HG03039 (cell line): ENCODE measurements at regions not wholly inside any gene's neighbourhood (a gene's known extent, or its start where the extent isn't known, plus 50 kb on each side); places are given as distances from the start of the nearest gene placed in this dataset.
A peak's percentile ranks its signal among the peaks of the same experiment; 100 is the strongest.
"Not testable (repeated sequence)": the region's sequence is repeated elsewhere in the genome, so short reads cannot be mapped to it uniquely, and the experiment has no call there.

Source experiments
- ATAC-seq: cut with Tn5 transposase; IDR thresholded peaks from one replicate; pipeline ENCODE4 v1.9.1; 2021; ENCODE audit warnings: mild to moderate bottlenecking, moderate library complexity; ENCODE audit not compliant: unreplicated experiment

DNA sequence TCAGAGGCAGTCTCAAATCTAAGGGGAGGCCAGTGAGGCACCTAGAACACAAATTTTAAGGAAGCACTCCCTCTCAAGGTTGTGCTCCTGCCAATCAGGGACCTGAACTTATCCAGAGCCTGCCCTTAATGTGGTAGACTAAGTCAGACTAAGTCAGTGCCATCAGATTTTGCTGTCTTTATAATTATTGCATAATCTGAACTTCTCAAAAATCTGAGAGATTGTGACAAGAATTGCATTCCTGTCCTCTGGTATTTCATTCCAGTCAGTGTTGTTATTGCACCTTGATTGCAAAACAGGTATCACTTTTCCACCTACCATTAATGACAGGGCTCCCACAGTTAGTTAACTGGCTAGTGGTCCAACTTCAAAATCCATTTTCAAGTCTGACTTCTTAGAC lies 197.1 kb upstream of the HCN1 start:
- no peak for ATAC-seq

DNA sequence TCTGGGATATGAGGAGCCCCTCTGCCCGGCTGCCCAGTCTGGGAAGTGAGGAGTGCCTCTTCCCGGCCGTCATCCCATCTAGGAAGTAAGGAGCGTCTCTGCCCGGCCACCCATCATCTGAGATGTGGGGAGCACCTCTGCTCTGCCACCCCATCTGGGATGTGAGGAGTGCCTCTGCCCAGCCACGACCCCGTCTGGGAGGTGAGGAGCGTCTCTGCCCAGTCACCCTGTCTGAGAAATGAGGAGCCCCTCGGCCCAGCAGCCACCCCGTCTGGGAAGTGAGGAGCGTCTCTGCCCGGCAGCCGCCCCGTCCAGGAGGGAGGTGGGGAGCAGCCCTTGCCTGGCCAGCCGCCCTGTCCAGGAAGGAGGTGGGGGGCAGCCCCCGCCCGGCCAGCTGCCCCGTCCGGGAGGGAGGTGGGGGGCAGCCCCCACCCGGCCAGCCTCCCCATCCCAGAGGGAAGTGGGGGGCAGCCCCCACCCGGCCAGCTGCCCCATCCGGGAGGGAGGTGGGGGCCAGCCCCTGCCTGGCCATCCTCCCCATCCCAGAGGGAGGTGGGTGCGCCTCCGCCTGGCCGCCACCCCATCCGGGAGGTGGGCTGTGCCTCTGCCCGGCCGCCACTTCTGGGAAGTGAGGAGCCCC lies 194.4 kb upstream of the HCN1 start:
- ATAC-seq: not testable (repeated sequence)

DNA sequence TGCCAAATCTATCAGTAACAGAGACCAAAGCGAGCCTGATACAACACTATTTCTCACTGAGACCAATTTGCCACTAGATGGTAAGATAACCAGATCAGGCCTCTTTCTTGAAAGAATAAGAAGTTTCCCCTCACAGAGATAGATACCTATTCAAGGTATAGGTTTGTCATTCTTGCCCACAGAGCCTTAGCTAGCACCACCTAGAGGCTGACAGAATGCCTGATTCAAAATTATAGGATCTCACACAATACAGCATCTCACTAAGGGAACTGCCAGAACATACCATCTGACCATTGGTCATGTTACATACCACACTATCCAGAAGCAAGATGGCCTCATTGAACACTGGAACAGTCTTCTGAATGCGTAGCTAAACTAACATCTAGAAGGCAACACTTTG lies 166.6 kb upstream of the HCN1 start:
- ATAC-seq: no peak

DNA sequence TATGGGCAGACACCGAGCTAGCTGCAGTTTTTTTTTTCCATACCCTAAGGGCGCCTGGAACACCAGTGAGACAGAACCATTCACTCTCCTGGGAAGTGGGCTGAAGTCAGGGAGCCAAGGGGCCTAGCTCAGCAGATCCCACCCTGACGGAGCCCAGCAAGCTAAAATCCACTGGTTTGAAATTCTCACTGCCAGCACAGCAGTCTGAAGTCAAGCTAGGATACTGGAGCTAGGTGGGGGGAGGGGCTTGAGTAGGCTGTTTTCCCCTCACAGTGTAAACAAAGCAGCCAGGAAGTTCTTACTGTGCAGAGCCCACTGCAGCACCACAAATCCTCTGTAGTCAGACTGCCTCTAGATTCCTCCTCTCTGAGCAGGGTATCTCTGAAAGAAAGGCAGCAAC lies 151.7 kb upstream of the HCN1 start:
- no peak for ATAC-seq

DNA sequence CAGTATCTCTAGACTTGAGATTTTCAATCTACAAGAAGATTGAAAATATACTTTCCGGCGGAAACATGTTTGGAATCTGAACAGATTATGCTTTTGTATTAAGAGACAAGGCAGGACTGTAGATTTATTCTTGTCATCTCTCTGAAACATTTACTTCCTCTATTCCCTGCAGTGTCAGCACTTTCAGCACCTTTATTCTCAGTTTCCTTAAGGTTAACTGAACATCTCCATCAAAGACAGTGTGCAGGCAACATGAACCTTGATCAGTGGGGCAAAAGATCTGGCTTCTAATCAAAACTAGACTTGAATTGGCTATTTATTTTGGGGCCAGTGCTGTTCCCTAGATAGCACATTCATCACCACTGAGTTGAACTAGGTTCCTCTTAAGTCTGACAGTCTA lies 129.9 kb upstream of the HCN1 start:
- ATAC-seq: no peak

DNA sequence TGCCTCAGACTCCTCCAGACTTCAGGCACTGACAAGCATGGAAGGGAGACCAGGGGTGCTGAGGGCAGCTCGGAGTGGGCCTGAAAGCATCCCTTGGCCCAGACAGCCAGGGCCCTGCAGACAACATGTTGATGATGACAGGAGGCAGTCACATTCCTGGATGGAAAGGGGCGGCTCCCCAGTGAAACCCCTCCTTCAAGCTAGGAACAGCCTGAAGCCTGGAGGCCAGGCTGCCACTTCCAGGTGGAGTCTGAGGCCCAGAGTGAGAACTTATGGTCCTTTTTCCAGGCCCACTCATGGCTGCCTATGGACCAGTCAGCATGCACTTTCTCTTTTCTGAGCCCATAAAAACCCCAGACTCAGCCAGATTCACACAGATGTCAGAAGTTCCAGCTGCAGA lies 104.2 kb upstream of the HCN1 start:
- no peak for ATAC-seq

DNA sequence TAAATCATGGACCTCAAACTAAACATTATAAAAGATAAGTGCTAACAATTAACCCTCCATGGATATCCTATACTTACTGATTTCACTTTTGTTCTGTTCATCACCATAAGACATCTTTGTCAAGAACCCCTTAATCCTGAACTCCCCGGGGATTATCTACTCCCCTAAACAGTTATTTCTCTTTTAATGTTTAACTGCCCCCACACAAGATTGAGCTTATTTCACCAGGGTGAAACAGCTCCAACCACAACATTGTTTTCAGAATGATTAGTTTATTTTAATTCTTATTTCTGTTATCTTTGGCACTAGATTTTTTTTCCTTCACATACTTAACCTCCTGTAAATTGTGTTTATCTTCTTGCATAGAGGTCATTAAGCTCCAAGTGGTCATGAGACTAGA lies 103.2 kb upstream of the HCN1 start:
- ATAC-seq: no peak

DNA sequence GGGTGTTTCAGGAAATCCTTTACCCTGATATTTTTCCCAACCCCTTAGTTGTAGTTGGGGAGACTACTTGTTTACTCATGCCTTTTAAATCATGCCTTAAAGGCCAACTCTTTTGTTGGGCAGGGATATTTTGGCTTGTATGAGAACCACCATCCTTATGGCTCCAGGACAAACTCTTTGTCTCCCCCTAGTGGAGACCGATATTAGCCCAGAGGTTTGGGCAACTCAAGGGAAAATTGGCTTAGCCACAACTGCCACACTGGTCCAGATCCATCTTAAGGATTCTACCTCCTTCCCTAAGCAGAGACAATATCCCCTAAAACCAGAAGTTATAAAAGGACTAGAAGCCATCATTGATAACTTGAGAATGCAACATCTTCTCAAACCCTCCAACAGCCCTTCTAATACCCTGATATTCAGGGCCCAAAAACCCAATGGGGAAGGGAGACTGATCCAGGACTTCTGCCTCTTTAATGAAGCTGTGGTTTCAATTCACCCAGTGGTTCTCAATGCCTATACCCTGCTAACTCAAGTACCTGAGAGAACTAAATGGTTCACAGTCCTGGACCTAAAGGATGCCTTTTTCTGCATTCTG lies 100.9 kb upstream of the HCN1 start:
- no peak for ATAC-seq

DNA sequence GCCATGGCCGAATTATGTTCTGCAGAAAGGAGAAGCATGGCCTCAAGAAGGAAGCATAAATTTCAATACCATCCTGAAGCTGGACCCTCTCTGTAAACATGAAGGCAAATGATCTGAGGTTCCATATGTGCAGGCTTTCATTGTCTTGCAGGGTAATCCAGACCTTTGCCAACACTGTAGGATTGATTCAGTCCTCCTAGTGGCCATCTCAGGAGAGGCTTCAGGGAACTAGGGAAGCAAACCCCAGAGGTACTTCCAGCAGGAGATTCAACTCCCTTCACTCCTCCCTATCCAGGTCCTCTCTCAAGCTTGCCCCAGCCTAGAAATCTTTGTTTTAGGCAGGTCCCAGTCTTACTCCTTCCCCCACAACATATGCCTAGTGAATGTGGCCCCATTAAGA lies 99.3 kb upstream of the HCN1 start:
- no peak for ATAC-seq

DNA sequence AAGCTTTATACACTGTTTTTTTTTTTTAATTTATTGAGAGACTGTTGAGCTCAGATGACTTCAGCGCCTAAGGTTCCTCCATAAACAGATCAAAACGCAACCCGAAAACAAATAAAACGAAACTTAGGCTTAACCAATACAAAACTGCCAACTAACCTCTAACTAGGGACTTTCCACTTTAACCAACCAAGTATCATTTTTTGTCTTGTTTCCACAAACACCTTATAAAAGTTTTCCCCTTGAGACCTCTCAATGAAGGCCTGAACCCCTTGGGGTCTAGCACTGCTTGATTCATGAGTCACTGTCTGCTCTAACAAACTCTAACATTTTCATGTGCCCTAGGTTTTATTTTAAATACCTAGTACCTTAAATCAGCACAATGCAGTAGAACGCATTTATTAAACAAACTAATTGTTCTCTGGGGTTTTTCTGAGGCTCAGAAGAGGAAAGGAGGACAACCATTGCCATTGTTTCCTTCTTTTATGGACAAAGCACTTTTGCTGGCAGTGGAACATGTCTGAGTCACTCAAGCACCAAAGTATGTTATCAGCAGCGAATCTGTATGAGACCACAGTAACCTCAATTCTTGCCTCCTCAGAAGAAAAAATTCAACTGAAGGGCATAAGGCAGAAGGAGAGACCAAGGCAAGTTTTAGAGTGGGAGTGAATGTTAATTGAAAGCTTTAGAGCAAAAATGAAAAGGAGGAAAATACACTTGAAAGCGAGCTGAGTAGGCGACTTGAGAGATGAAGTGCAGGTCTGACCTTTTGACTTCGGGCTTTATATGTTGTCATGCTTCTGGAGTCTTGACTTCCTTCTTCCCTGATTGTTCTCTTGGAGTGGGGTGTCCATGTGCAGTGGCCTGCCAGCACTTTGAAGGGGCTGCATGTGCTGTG lies 97.7 kb upstream of the HCN1 start:
- peak; percentile 87 for ATAC-seq

DNA sequence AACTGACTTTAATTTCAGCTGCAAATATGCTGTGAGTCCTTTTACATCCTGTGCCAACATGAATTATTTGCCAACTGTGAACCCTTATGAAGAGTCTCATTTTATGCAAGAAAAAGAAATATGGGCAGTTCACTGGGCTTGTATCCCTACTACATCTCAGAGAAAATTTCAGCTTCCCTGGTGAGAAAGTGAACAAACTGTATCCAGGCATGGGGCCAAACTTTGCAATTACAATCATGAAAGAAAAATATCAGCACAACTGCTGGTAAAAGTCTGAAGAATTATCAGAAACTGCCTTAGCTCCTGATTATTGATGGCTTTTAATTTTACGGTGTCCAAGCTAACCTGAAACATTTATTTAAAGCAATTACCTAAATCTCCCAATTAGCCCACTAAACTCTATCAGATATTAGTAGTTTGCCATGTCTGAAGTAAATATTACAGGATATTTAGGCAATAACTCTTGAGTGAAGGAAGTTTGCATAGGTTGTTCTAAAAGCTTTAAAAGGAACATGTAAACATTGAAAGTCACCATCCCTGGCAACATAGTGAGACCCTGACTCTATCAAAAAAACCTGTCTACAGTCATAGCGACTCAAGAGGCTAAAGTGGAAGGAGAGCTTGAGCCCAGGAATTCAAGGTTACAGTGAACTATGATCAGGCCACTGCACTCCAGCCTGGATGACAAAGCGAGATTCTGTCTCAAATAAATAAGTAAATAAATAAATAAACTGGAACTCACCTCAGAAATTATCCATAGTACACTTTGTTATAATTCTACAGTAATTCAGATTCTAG lies 83.9 kb upstream of the HCN1 start:
- ATAC-seq: no peak

DNA sequence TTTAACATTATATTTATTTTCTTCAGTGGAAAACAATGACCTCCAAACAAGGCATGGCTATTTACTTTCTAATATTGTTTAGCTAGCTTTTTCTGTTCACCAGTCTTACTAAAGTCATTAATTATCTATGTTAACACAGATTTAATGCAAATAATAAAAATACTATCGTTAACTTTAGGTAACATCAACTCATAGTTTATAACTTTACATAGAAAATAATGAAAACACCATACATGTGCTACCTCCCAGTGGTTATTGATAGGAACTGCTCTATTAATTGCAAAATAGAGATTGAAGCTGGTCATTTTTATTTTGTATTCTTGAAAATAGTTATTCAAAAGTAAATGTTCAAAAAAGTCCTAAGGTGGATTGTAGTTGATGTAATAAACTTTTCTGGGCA lies 78.3 kb upstream of the HCN1 start:
- ATAC-seq: no peak

DNA sequence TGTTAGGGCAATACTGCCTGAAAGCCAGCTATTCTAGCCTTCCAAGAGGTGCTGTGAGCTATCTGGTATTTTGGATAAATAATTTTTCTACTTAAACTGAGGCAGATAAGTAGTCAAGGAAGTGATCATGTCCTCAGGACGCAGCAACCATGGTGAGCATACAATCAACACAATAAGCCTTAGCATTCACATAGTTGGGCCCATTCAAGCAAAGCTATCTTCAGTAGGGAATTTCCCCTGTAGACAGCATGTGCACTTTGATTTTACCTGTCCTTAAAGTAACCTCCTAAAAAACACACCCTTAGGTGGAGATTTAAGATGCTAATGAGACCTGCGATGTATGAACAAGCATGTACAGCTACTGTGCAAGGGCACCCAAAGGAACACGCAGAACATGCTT lies 76.2 kb upstream of the HCN1 start:
- ATAC-seq: no peak

DNA sequence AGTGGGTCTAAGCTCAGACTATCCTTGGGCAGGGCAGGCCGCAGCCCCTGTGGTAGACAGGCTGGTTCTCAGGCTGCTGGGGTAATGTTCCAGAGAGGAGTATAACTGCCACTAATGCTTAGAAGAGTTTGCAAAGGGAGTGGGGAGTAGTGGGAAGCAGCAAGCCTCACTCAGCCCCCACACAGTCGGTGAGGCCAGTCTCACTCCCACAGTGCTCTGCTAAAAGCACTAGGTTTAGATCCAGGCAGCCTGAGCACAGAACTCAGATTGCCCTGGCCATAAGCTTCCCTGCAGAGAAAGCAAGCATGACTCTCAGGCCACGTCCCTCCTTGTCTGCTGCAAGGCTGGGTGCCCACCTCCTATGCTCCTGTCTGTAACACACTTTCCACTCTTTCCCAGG lies 69.4 kb upstream of the HCN1 start:
- ATAC-seq: no peak

DNA sequence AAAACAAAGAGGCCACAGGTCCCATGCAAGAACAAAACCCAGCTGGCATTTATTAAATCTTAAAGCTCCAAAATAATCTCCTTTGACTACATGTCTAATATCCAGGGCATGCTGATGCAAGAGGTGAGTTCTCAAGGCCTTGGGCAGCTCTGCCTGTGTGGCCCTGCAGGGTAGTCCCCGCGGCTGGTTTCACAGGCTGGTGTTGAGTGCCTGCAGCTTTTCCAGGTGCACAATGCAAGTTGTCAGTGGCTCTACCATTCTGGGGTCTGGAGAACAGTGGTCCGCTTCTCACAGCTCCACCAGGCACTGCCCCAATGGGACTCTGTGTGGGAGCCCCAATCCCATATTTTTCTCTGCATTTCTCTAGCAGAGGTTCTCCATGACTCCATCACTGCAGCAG lies 54.4 kb upstream of the HCN1 start:
- no peak for ATAC-seq

DNA sequence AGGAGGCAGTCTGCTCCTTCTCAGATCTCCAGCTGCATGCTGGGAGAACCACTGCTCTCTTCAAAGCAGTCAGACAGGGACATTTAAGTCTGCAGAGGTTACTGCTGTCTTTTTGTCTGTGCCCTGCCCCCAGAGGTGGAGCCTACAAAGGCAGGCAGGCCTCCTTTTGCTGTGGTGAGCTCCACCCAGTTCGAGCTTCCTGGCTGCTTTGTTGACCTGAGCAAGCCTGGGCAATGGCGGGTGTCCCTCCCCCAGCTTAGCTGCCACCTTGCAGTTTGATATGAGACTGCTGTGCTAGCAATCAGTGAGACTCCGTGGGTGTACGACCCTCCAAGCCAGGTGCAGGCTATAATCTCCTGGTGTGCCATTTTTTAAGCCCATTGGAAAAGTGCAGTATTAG lies 52.3 kb upstream of the HCN1 start:
- not testable (repeated sequence) for ATAC-seq
